ENCODE measurements at regions not wholly inside any gene's neighbourhood (a gene's known extent, or its start where the extent isn't known, plus 50 kb on each side); places are given as distances from the start of the nearest gene placed in this dataset.

- TF ChIP-seq CTCF (IDR thresholded peaks at IDR 0.05), result no peak
- TF ChIP-seq POLR2A (IDR thresholded peaks at IDR 0.05), result no peak
These were observed 107.9 kb downstream of the VPREB1 start for GRCh38 chr22:22352371-22352999.
